ENCODE measurements at regions not wholly inside any gene's neighbourhood (a gene's known extent, or its start where the extent isn't known, plus 50 kb on each side); places are given as distances from the start of the nearest gene placed in this dataset.

DNA sequence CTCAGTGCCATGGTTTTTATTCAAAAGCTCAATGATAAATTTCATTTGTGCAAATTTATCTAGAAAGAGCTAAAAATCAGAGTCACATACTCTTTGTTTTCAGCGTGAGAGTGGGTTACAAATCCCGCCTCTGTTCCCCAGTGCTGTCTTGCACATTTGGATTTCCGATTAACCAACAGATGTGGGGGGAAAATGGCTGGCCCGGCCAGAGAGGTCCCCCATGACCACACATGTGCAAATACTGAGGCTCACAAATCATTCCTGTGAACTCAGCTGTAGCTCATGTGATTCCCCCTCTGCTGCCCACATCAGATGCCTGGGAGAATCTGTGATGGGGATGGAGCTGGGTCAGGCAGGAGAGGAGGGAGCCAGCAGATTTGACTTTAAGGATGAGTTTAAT is 168.7 kb downstream of the PAX1 start:
- H3K9me3 Mint-ChIP-seq (ENCODE audit: low read depth) = peaks cover 7% of the 10 kb centered on the region
- no peaks in the 10 kb centered on the region for H3K4me1 Mint-ChIP-seq (ENCODE audit: low read depth)
- no peaks in the 10 kb centered on the region for H3K27me3 Mint-ChIP-seq
- no peak overlapping the region for H3K27ac Mint-ChIP-seq
- H3K4me3 Mint-ChIP-seq = no peak overlapping the region
- H3K36me3 Mint-ChIP-seq = no peaks in the 10 kb centered on the region

DNA sequence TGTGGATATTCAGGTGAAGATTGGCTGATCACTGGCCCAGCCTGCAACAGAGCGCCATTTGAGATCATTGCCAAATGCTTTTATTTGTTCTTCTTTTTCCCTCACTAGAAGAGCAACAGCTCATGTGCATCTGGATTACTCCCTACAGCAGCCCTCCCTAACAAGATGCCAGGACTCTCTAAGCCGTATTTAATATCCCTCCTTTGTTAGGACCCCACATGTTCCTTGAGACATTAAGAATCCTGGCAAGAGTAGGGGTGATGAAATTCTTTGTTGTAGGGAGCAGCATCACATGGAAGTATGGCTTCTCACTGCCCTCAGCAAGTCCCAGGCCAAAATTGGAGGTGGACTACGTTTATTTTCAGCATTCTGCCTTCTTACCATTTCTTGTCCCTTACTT is 167.8 kb downstream of the PAX1 start:
- H3K27ac Mint-ChIP-seq = no peak overlapping the region
- H3K27me3 Mint-ChIP-seq = no peaks in the 10 kb centered on the region
- no peak overlapping the region for H3K4me3 Mint-ChIP-seq
- no peaks in the 10 kb centered on the region for H3K4me1 Mint-ChIP-seq (ENCODE audit: low read depth)
- no peaks in the 10 kb centered on the region for H3K36me3 Mint-ChIP-seq
- H3K9me3 Mint-ChIP-seq (ENCODE audit: low read depth) = peaks cover 7% of the 10 kb centered on the region

DNA sequence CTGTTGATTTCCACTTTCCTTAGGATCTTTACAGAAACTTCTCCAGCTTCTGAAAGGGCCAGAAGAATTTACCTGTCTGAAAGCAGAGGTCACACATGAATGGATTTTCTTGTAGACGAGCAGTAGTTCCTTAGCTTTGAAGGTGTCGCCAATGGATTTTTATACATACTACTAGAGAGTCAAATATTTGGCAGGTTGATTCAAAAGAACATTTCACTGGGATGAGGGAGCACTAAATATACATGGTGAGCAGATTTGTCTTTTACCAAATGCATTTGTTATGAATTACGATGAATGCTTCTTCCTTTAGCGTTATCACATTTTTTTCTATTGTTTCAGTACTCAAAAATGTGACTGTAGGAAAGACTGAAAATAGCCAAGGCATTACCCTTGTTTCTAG is 162.3 kb downstream of the PAX1 start:
- no peak overlapping the region for H3K27ac Mint-ChIP-seq
- H3K27me3 Mint-ChIP-seq = no peaks in the 10 kb centered on the region
- H3K36me3 Mint-ChIP-seq = no peaks in the 10 kb centered on the region
- peaks cover 3% of the 10 kb centered on the region for H3K9me3 Mint-ChIP-seq (ENCODE audit: low read depth)
- no peaks in the 10 kb centered on the region for H3K4me1 Mint-ChIP-seq (ENCODE audit: low read depth)
- no peak overlapping the region for H3K4me3 Mint-ChIP-seq

DNA sequence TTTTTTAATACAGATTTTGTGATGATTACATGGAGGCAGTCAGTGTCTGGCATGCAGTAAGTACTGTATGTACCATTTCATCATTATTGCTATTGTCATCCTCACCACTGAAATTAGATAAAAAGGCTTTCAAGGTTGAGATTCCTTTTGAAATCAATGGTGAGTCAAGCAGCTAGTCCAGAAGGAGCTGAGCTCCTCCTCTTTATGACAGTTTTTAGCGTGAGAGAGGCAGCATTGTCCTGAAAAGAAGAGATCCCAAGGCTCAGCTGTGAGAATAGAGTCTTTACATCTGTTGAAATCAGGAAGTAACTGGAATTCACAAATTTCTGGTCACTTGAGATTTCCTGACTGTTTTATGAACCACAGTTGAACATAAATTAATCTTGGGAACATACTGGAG is 161.9 kb downstream of the PAX1 start:
- H3K4me1 Mint-ChIP-seq (ENCODE audit: low read depth) = no peaks in the 10 kb centered on the region
- H3K9me3 Mint-ChIP-seq (ENCODE audit: low read depth) = peaks cover 3% of the 10 kb centered on the region
- no peaks in the 10 kb centered on the region for H3K36me3 Mint-ChIP-seq
- no peak overlapping the region for H3K4me3 Mint-ChIP-seq
- no peak overlapping the region for H3K27ac Mint-ChIP-seq
- H3K27me3 Mint-ChIP-seq = no peaks in the 10 kb centered on the region

DNA sequence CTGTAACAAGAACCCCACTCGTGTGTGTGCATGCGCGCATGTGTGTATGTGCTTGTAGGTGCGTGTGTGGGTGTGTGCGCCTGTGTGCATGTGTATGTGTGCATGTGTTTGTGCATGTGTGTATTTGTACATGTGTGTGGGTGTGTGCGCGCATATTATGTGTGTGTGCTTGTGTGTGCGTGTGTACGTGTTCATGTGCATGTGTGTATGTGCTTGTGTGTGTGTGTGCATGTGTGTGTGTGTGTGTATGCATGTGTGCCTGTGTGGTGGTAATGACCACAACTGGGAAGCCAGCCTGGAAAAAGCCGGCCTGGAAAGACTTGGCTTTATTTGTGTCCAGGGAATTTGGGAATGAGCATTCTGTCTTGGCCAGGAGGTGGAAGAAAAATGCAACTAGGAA is 157.5 kb downstream of the PAX1 start:
- Mint-ChIP-seq H3K27ac (no peak overlapping the region), H3K4me1 (ENCODE audit: low read depth) (no peaks in the 10 kb centered on the region), H3K36me3 (no peaks in the 10 kb centered on the region), H3K9me3 (ENCODE audit: low read depth) (peaks cover 3% of the 10 kb centered on the region), H3K4me3 (no peak overlapping the region), H3K27me3 (no peaks in the 10 kb centered on the region)

DNA sequence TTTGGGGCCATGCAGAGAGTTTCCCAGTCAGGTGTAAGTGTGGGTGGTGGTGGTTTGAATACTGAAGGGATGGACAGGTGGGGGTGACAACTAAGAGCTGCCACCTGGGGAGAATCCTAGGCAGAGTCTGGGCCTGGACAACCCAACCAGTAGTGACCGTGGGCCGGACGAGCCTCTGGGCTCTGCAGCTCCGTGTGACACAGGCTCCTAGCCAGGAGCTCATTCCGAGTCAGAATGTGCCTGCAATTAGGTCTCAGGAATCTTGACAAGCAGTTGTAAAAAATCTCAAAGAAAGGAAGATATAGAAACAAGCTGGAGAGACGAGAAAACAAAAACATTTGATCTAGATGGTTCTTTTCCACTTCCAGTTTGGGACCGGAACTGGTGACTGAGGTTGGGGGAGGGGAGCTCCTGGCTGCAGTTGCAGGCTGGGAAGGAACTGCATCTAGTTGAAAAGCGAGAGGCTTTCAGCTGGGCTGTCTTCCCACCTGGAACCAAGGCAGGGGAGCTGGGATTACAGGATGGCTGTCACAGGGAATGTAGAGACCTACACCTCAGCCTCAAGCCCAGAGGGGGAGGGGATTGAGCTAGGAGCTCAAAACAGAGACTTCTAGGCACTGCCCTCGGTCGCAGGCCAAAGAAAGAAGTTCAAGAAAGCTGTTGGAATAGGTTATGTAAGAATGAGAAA is 156.9 kb downstream of the PAX1 start:
- no peaks in the 10 kb centered on the region for H3K36me3 Mint-ChIP-seq
- H3K4me1 Mint-ChIP-seq (ENCODE audit: low read depth) = no peaks in the 10 kb centered on the region
- no peak overlapping the region for H3K4me3 Mint-ChIP-seq
- peaks cover 3% of the 10 kb centered on the region for H3K9me3 Mint-ChIP-seq (ENCODE audit: low read depth)
- no peak overlapping the region for H3K27ac Mint-ChIP-seq
- H3K27me3 Mint-ChIP-seq = no peaks in the 10 kb centered on the region

DNA sequence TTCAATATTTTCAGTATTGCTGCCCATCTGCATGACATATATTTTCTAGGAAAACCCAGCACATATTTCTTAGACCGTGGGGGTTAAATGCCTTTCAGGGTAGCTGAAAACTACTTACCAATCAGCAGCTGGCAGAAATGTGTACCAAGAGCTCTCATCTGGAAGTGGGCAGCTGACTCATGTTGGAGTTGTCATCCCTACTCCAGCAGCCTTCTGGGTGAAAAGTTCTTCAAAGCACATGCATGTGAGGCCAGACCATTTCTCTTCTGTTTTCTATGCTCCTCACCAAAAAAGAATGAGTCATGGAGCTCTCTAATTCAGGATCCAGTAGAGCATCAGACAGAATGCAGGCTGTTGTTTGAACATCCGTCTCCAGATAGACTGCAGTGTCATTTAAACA is 135.5 kb downstream of the PAX1 start:
- no peaks in the 10 kb centered on the region for H3K27me3 Mint-ChIP-seq
- no peak overlapping the region for H3K4me3 Mint-ChIP-seq
- no peak overlapping the region for H3K27ac Mint-ChIP-seq
- H3K36me3 Mint-ChIP-seq = no peaks in the 10 kb centered on the region
- H3K9me3 Mint-ChIP-seq (ENCODE audit: low read depth) = peaks cover 6% of the 10 kb centered on the region
- H3K4me1 Mint-ChIP-seq (ENCODE audit: low read depth) = no peaks in the 10 kb centered on the region

DNA sequence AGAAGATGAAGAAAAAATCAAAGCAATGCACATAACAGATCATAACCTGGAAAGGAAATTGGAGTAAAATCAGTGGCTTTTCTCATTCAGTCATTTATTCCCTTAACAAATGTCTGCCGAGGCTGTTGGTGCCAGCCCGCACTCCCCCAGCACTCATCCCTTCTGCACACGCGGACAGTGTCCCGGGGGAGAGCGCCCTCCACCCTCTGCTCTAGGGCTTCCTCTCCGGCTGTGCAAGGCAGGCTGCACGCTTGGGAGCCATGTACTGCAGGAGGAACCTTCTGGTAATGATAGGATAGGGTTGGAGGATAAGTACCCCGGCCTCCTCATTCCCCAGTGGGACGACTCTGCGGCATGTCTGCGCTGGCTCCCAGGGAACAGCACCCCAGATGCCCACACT is 134.5 kb downstream of the PAX1 start:
- Mint-ChIP-seq H3K36me3 (no peaks in the 10 kb centered on the region), H3K4me1 (ENCODE audit: low read depth) (no peaks in the 10 kb centered on the region), H3K27ac (no peak overlapping the region), H3K9me3 (ENCODE audit: low read depth) (peaks cover 4% of the 10 kb centered on the region), H3K4me3 (no peak overlapping the region), H3K27me3 (no peaks in the 10 kb centered on the region)

DNA sequence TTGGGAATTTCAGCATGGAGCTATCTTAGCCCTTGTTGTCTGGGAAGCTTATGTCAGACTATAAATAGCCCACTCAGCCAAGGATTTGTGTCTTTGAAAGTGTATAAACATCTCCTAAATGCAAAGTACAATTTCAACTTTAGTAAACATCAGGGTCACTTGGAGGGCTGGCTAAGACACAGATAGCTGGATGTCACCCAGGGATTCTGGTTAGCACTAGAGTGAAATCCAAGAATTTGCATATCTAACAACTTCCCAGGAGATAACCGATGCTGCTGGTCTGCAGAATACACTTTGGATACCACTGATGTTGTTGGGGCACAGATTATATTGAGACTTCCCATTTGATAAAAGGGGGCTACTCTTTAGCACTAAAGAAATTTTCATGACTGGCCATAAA is 130.9 kb downstream of the PAX1 start:
- Mint-ChIP-seq H3K27me3 (peaks cover 1% of the 10 kb centered on the region), H3K9me3 (ENCODE audit: low read depth) (no peaks in the 10 kb centered on the region), H3K4me3 (no peak overlapping the region), H3K4me1 (ENCODE audit: low read depth) (no peaks in the 10 kb centered on the region), H3K36me3 (no peaks in the 10 kb centered on the region), H3K27ac (no peak overlapping the region)

DNA sequence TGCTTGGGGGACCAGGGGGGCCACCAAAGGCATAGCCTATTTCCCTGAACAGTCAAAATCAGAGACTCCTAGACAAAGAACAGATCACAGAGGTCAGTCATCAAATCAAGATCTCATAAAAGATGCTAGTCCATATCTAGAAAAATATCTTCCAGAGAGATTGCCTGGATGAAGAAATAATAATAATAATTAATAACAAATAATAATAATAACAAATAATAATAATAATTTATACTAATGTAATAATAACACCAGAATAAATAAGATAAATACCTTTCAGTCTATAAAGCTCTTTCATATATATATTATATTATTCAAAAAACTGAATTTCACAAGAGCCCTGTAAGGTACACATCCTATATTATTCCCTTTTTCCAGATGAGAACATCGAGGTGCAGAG is 129.6 kb downstream of the PAX1 start:
- Mint-ChIP-seq H3K9me3 (ENCODE audit: low read depth) (no peaks in the 10 kb centered on the region), H3K4me3 (no peak overlapping the region), H3K4me1 (ENCODE audit: low read depth) (no peaks in the 10 kb centered on the region), H3K27me3 (peaks cover 1% of the 10 kb centered on the region), H3K27ac (no peak overlapping the region), H3K36me3 (no peaks in the 10 kb centered on the region)

DNA sequence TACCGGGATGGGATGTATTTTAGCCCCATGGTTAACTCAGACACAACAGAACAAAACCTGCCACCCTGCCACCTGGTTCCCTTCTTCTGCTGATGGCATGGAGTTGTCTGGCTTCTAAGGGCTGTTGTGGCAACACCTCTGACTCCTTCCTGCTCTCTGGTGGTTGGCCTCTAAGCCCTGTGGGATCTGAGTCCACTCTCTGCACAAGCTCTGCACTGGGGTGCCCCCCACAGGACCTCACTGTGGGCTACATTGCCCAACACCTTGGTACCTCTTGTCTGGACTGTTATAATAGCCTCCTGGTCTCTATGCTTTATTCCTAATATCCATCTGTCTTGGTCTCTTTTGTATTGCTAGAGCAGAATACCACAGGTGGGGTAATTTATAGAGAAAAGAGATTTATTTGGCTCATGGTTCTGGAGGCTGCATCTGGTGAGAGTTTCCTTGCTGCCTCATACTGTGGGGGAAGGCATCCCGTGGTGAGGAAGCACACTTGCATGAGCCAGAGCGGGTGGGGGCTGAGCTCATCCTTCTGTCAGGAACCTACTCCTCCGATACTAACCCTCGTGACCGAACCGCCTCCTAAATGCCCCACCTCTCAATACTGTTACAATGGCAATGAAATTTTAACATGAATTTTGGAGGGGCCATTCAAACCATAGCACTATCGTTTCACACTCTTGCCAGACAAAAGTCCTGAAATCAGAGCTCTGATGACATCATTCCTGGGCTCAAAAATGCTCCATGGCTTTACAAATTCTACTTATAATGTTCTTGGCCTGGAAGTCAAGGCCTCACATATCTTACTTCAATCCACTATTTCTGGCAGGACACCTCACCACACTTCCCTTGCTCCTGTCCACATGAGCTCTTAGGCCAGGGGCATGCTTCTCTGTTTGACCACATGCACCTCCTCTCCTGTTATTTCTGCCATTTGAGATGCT is 127.2 kb downstream of the PAX1 start:
- Mint-ChIP-seq H3K4me3 (no peak overlapping the region), H3K9me3 (ENCODE audit: low read depth) (no peaks in the 10 kb centered on the region), H3K36me3 (no peaks in the 10 kb centered on the region), H3K4me1 (ENCODE audit: low read depth) (no peaks in the 10 kb centered on the region), H3K27ac (no peak overlapping the region), H3K27me3 (peaks cover 6% of the 10 kb centered on the region)

DNA sequence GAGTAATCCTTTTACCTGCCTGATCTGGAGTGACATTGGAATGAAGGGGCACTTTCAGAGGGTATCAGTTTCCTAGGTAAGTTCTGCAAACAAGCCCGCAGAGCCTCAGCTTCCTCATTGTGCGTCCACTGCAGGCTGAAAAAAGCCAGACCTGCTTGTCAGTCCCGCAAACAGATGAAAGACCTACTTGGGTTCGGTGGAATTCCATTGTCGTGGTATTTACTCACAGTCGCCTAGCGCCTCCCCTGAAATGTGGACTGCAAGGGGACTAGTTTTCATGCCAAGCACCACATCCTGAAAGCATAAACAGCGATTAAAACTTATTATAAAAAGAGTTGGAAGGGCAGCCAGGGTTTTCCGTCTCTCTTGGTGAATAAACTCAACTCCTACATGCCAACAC is 121.5 kb downstream of the PAX1 start:
- Mint-ChIP-seq H3K27me3 (peaks cover 9% of the 10 kb centered on the region), H3K4me1 (ENCODE audit: low read depth) (no peaks in the 10 kb centered on the region), H3K36me3 (no peaks in the 10 kb centered on the region), H3K4me3 (no peak overlapping the region), H3K27ac (no peak overlapping the region), H3K9me3 (ENCODE audit: low read depth) (peaks cover 5% of the 10 kb centered on the region)

DNA sequence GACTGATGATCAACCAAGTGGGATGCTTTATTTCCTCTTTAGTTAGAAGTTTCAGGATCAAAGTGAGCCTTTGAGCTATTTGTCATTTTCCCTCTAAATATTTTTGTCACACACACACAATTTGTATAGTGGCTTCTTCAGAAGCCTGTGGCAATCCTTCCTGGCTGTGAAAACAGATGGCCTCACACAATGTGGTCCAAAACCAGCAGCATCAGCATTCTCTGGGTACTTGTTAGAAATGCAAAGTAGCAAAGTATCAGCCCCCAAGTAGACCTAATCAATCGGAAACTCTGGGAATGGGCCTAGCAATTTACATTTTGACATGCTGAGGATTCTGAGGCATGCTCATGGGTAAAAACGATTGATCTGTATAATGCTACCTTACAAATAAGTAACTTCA is 115.9 kb downstream of the PAX1 start:
- Mint-ChIP-seq H3K36me3 (no peaks in the 10 kb centered on the region), H3K27ac (no peak overlapping the region), H3K4me3 (no peak overlapping the region), H3K27me3 (peaks cover 3% of the 10 kb centered on the region), H3K4me1 (ENCODE audit: low read depth) (no peaks in the 10 kb centered on the region), H3K9me3 (ENCODE audit: low read depth) (peaks cover 5% of the 10 kb centered on the region)

DNA sequence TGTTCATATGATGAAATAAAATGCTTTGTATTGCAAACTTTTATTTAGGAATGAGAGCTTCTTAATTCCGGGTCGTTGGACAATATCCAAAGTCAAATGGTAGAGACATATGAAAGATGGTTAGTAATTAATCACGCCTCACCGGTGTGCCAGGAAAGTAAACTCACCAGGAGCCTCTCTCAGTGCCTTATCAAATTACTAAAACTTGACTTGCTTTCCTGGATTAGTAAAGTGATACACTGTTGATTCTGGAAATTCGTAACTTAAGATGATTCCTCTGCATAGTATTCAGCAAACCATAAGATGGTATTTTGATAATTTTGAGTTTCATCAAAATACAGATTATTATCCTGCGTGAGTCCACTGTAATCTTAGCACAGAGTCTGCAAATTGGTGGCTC is 115.2 kb downstream of the PAX1 start:
- Mint-ChIP-seq H3K27me3 (peaks cover 2% of the 10 kb centered on the region), H3K9me3 (ENCODE audit: low read depth) (peaks cover 5% of the 10 kb centered on the region), H3K4me1 (ENCODE audit: low read depth) (no peaks in the 10 kb centered on the region), H3K4me3 (no peak overlapping the region), H3K36me3 (no peaks in the 10 kb centered on the region), H3K27ac (no peak overlapping the region)

DNA sequence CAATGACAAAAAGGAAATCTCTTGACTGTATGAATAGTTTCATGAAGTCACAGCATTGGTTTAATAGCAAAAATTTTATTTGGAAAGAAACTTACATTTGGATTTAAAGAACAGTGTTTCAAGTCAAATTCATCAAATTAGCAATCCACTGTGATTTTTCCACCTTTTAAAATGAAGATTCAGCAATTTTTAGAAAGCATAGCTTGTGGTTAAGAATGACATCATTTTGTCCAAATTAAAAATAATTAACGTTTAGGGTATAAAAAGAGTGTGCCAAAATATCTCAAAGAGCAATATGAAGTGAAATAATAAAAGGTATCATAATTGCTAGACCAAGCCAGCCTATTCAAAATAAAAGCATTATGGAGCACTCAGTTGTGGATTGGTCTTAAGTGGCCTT is 114.6 kb downstream of the PAX1 start:
- Mint-ChIP-seq H3K9me3 (ENCODE audit: low read depth) (peaks cover 5% of the 10 kb centered on the region), H3K4me3 (no peak overlapping the region), H3K27me3 (peaks cover 2% of the 10 kb centered on the region), H3K27ac (no peak overlapping the region), H3K36me3 (no peaks in the 10 kb centered on the region), H3K4me1 (ENCODE audit: low read depth) (no peaks in the 10 kb centered on the region)

DNA sequence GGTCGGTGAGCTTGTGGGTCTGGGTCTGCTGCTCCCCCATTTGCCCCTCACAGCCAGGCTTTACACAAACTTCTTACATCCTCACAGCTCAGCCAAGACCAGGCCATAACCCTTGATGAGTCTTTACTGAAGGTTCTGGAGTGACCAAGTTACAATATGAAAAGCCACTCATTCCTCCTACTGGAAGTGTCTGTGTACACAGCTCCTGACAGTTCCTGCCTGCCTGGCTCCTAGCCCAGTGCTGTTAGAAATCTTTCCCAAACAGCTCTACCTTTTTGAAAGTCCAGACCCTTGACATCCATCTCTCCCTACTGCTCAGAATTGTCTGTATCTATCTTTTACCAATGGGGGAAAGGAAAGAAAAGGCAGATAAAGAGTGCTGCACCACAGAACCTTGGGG is 106.9 kb downstream of the PAX1 start:
- no peak overlapping the region for H3K4me3 Mint-ChIP-seq
- H3K4me1 Mint-ChIP-seq (ENCODE audit: low read depth) = no peaks in the 10 kb centered on the region
- H3K27me3 Mint-ChIP-seq = peaks cover 2% of the 10 kb centered on the region
- H3K27ac Mint-ChIP-seq = no peak overlapping the region
- no peaks in the 10 kb centered on the region for H3K36me3 Mint-ChIP-seq
- H3K9me3 Mint-ChIP-seq (ENCODE audit: low read depth) = no peaks in the 10 kb centered on the region

Measured in activated naive CD8-positive, alpha-beta T cell (primary cell).